ENCODE measurements at regions not wholly inside any gene's neighbourhood (a gene's known extent, or its start where the extent isn't known, plus 50 kb on each side); places are given as distances from the start of the nearest gene placed in this dataset.
"Not testable (repeated sequence)": the region's sequence is repeated elsewhere in the genome, so short reads cannot be mapped to it uniquely, and the experiment has no call there.

GRCh38 chr10:9957351-9957750, 1060.3 kb upstream of the CELF2 start:
- WGBS = 76% methylated on average over 1 of the region's 1 CpG
- no peak overlapping the region for H3K27ac ChIP-seq (ENCODE audit: low read depth in 1 of 2, low read length in 1 of 2)
- no peaks in the 10 kb centered on the region for H3K36me3 ChIP-seq (ENCODE audit: control insufficient read depth in 2 of 2, insufficient read depth in 2 of 2, low read length in 1 of 2)
- H3K4me1 ChIP-seq (ENCODE audit: control insufficient read depth in 2 of 2, insufficient read depth in 2 of 2, low read length in 2 of 2) = no peaks in the 10 kb centered on the region
- no peak overlapping the region for H3K4me3 ChIP-seq (ENCODE audit: low read length in 2 of 2)
- H3K9me3 ChIP-seq (ENCODE audit: control insufficient read depth in 2 of 2, insufficient read depth in 1 of 2, low read length in 1 of 2) = no peaks in the 10 kb centered on the region
- DNase-seq (ENCODE audit: low read depth in 6 of 9, low spot score in 9 of 9) = no peak
- no peaks in the 10 kb centered on the region for H3K27me3 ChIP-seq (ENCODE audit: control insufficient read depth in 2 of 2, insufficient read depth in 1 of 2, low read length in 1 of 2)

GRCh38 chr10:9957876-9958275, 1059.8 kb upstream of the CELF2 start:
- not testable (repeated sequence) for H3K9me3 ChIP-seq (ENCODE audit: control insufficient read depth in 2 of 2, insufficient read depth in 1 of 2, low read length in 1 of 2); H3K36me3 ChIP-seq (ENCODE audit: control insufficient read depth in 2 of 2, insufficient read depth in 2 of 2, low read length in 1 of 2); H3K27me3 ChIP-seq (ENCODE audit: control insufficient read depth in 2 of 2, insufficient read depth in 1 of 2, low read length in 1 of 2); DNase-seq (ENCODE audit: low read depth in 6 of 9, low spot score in 9 of 9); H3K27ac ChIP-seq (ENCODE audit: low read depth in 1 of 2, low read length in 1 of 2); H3K4me3 ChIP-seq (ENCODE audit: low read length in 2 of 2); H3K4me1 ChIP-seq (ENCODE audit: control insufficient read depth in 2 of 2, insufficient read depth in 2 of 2, low read length in 2 of 2)
- WGBS = 92% methylated on average over 6 of the region's 6 CpGs

GRCh38 chr10:9965341-9965740, 1052.3 kb upstream of the CELF2 start:
- H3K4me1 ChIP-seq (ENCODE audit: control insufficient read depth in 2 of 2, insufficient read depth in 2 of 2, low read length in 2 of 2) = no peaks in the 10 kb centered on the region
- H3K36me3 ChIP-seq (ENCODE audit: control insufficient read depth in 2 of 2, insufficient read depth in 2 of 2, low read length in 1 of 2) = no peaks in the 10 kb centered on the region
- no peaks in the 10 kb centered on the region for H3K27me3 ChIP-seq (ENCODE audit: control insufficient read depth in 2 of 2, insufficient read depth in 1 of 2, low read length in 1 of 2)
- H3K27ac ChIP-seq (ENCODE audit: low read depth in 1 of 2, low read length in 1 of 2) = no peak overlapping the region
- no peak for DNase-seq (ENCODE audit: low read depth in 6 of 9, low spot score in 9 of 9)
- no peaks in the 10 kb centered on the region for H3K9me3 ChIP-seq (ENCODE audit: control insufficient read depth in 2 of 2, insufficient read depth in 1 of 2, low read length in 1 of 2)
- no peak overlapping the region for H3K4me3 ChIP-seq (ENCODE audit: low read length in 2 of 2)
- WGBS = 56% methylated on average over 2 of the region's 2 CpGs

- no peak overlapping the region for H3K4me3 ChIP-seq (ENCODE audit: low read length in 2 of 2)
- no peaks in the 10 kb centered on the region for H3K36me3 ChIP-seq (ENCODE audit: control insufficient read depth in 2 of 2, insufficient read depth in 2 of 2, low read length in 1 of 2)
- no peaks in the 10 kb centered on the region for H3K27me3 ChIP-seq (ENCODE audit: control insufficient read depth in 2 of 2, insufficient read depth in 1 of 2, low read length in 1 of 2)
- no peak for DNase-seq (ENCODE audit: low read depth in 6 of 9, low spot score in 9 of 9)
- no peaks in the 10 kb centered on the region for H3K9me3 ChIP-seq (ENCODE audit: control insufficient read depth in 2 of 2, insufficient read depth in 1 of 2, low read length in 1 of 2)
- 93% methylated on average over 3 of the region's 3 CpGs for WGBS
- no peaks in the 10 kb centered on the region for H3K4me1 ChIP-seq (ENCODE audit: control insufficient read depth in 2 of 2, insufficient read depth in 2 of 2, low read length in 2 of 2)
- no peak overlapping the region for H3K27ac ChIP-seq (ENCODE audit: low read depth in 1 of 2, low read length in 1 of 2)
Measured at GRCh38 chr10:9986786-9987185, 1030.9 kb upstream of the CELF2 start.

DNA sequence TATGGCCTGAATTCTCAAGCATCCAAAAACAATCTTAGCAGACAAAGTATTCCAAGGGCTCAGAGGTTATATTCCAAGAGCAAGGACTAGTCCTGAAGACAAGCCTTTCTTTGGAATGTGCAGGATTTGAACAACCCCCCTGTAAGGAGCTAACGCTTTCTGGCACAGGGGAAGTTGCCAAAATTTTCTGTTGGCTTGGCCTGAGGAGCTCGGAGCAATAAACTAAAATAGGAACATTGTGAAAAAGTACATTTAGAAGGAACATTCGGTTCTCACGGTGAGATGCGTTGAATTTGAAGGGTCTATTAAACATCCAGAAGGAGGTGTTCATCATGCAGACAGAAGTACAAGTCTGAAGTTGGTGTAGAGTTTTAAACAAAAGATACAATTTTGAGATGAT, 1030.5 kb upstream of the CELF2 start:
- no peaks in the 10 kb centered on the region for H3K36me3 ChIP-seq (ENCODE audit: control insufficient read depth in 2 of 2, insufficient read depth in 2 of 2, low read length in 1 of 2)
- H3K9me3 ChIP-seq (ENCODE audit: control insufficient read depth in 2 of 2, insufficient read depth in 1 of 2, low read length in 1 of 2) = no peaks in the 10 kb centered on the region
- no peak overlapping the region for H3K27ac ChIP-seq (ENCODE audit: low read depth in 1 of 2, low read length in 1 of 2)
- H3K4me1 ChIP-seq (ENCODE audit: control insufficient read depth in 2 of 2, insufficient read depth in 2 of 2, low read length in 2 of 2) = no peaks in the 10 kb centered on the region
- H3K27me3 ChIP-seq (ENCODE audit: control insufficient read depth in 2 of 2, insufficient read depth in 1 of 2, low read length in 1 of 2) = no peaks in the 10 kb centered on the region
- 93% methylated on average over 5 of the region's 5 CpGs for WGBS
- no peak overlapping the region for H3K4me3 ChIP-seq (ENCODE audit: low read length in 2 of 2)
- DNase-seq (ENCODE audit: low read depth in 6 of 9, low spot score in 9 of 9) = no peak

- Histone ChIP-seq H3K27ac (ENCODE audit: low read depth in 1 of 2, low read length in 1 of 2) (no peak overlapping the region), H3K27me3 (ENCODE audit: control insufficient read depth in 2 of 2, insufficient read depth in 1 of 2, low read length in 1 of 2) (no peaks in the 10 kb centered on the region)
- 78% methylated on average over 11 of the region's 11 CpGs for WGBS
Measured at GRCh38 chr10:9992661-9993060, 1025.0 kb upstream of the CELF2 start.

DNA sequence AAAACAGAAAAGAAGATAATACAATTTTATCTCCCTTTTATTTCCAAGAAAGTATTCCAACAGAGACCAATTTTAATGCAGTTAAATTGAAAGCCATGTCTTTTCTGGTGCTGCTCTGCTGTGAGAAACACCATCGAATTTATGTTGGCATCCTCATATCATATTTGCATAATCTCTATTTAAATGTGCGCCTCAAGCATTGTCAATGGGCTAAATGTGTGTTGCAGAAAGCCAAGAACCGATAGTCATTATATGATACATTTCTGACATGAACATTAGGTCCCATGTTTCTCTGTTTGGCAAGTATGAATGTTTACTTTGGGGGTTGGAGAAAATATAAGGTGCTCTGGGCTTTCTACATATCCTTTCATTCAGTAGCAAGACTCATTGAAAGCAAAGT, 1023.5 kb upstream of the CELF2 start:
- Histone ChIP-seq H3K36me3 (ENCODE audit: control insufficient read depth in 2 of 2, insufficient read depth in 2 of 2, low read length in 1 of 2) (no peaks in the 10 kb centered on the region), H3K27me3 (ENCODE audit: control insufficient read depth in 2 of 2, insufficient read depth in 1 of 2, low read length in 1 of 2) (no peaks in the 10 kb centered on the region), H3K27ac (ENCODE audit: low read depth in 1 of 2, low read length in 1 of 2) (no peak overlapping the region), H3K4me1 (ENCODE audit: control insufficient read depth in 2 of 2, insufficient read depth in 2 of 2, low read length in 2 of 2) (no peaks in the 10 kb centered on the region), H3K4me3 (ENCODE audit: low read length in 2 of 2) (no peak overlapping the region), H3K9me3 (ENCODE audit: control insufficient read depth in 2 of 2, insufficient read depth in 1 of 2, low read length in 1 of 2) (peaks cover 0 to 3% of the 10 kb centered on the region in 2 donors)
- 93% methylated on average over 3 of the region's 3 CpGs for WGBS
- no peak for DNase-seq (ENCODE audit: low read depth in 6 of 9, low spot score in 9 of 9)

More at GRCh38 chr10:9992661-9993060, 1025.0 kb upstream of the CELF2 start:
- H3K4me1 ChIP-seq (ENCODE audit: control insufficient read depth in 2 of 2, insufficient read depth in 2 of 2, low read length in 2 of 2) = no peaks in the 10 kb centered on the region
- no peaks in the 10 kb centered on the region for H3K36me3 ChIP-seq (ENCODE audit: control insufficient read depth in 2 of 2, insufficient read depth in 2 of 2, low read length in 1 of 2)
- no peak for DNase-seq (ENCODE audit: low read depth in 6 of 9, low spot score in 9 of 9)
- H3K9me3 ChIP-seq (ENCODE audit: control insufficient read depth in 2 of 2, insufficient read depth in 1 of 2, low read length in 1 of 2) = peaks cover 0 to 3% of the 10 kb centered on the region in 2 donors
- no peak overlapping the region for H3K4me3 ChIP-seq (ENCODE audit: low read length in 2 of 2)

- H3K4me1 ChIP-seq (ENCODE audit: control insufficient read depth in 2 of 2, insufficient read depth in 2 of 2, low read length in 2 of 2) = no peaks in the 10 kb centered on the region
- no peaks in the 10 kb centered on the region for H3K9me3 ChIP-seq (ENCODE audit: control insufficient read depth in 2 of 2, insufficient read depth in 1 of 2, low read length in 1 of 2)
- no peak overlapping the region for H3K4me3 ChIP-seq (ENCODE audit: low read length in 2 of 2)
- no peaks in the 10 kb centered on the region for H3K36me3 ChIP-seq (ENCODE audit: control insufficient read depth in 2 of 2, insufficient read depth in 2 of 2, low read length in 1 of 2)
- WGBS = 95% methylated on average over 5 of the region's 5 CpGs
- DNase-seq (ENCODE audit: low read depth in 6 of 9, low spot score in 9 of 9) = no peak
- H3K27ac ChIP-seq (ENCODE audit: low read depth in 1 of 2, low read length in 1 of 2) = no peak overlapping the region
- H3K27me3 ChIP-seq (ENCODE audit: control insufficient read depth in 2 of 2, insufficient read depth in 1 of 2, low read length in 1 of 2) = no peaks in the 10 kb centered on the region
Measured at GRCh38 chr10:9999627-10000026, 1018.0 kb upstream of the CELF2 start.

- Histone ChIP-seq H3K27ac (ENCODE audit: low read depth in 1 of 2, low read length in 1 of 2) (no peak overlapping the region), H3K4me3 (ENCODE audit: low read length in 2 of 2) (no peak overlapping the region), H3K27me3 (ENCODE audit: control insufficient read depth in 2 of 2, insufficient read depth in 1 of 2, low read length in 1 of 2) (no peaks in the 10 kb centered on the region), H3K9me3 (ENCODE audit: control insufficient read depth in 2 of 2, insufficient read depth in 1 of 2, low read length in 1 of 2) (no peaks in the 10 kb centered on the region), H3K4me1 (ENCODE audit: control insufficient read depth in 2 of 2, insufficient read depth in 2 of 2, low read length in 2 of 2) (no peaks in the 10 kb centered on the region), H3K36me3 (ENCODE audit: control insufficient read depth in 2 of 2, insufficient read depth in 2 of 2, low read length in 1 of 2) (no peaks in the 10 kb centered on the region)
- no peak for DNase-seq (ENCODE audit: low read depth in 6 of 9, low spot score in 9 of 9)
- WGBS = 95% methylated on average over 6 of the region's 6 CpGs
Measured at GRCh38 chr10:10007957-10008356, 1009.7 kb upstream of the CELF2 start.

DNA sequence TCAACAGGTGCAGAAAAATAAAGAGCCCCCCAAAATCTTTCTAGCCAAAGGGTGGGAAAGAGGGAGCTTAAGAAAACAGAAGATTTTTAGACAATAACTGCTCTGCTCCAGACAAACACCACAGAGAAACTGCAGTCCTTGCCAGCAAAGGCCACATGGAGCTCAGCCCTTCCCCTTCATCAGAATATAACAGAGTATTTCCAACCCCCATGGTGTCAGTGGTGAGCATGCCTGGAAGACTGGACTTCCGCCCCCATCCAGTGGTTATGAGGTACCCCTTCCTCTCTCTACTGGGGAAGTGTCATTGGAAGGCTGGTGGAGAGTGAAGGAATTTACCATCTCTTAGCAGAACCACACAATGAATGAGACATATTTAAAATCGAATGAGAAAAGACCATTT, 1007.3 kb upstream of the CELF2 start:
- WGBS = 91% methylated on average over 2 of the region's 2 CpGs
- no peaks in the 10 kb centered on the region for H3K9me3 ChIP-seq (ENCODE audit: control insufficient read depth in 2 of 2, insufficient read depth in 1 of 2, low read length in 1 of 2)
- no peak overlapping the region for H3K4me3 ChIP-seq (ENCODE audit: low read length in 2 of 2)
- H3K27me3 ChIP-seq (ENCODE audit: control insufficient read depth in 2 of 2, insufficient read depth in 1 of 2, low read length in 1 of 2) = no peaks in the 10 kb centered on the region
- H3K36me3 ChIP-seq (ENCODE audit: control insufficient read depth in 2 of 2, insufficient read depth in 2 of 2, low read length in 1 of 2) = no peaks in the 10 kb centered on the region
- H3K4me1 ChIP-seq (ENCODE audit: control insufficient read depth in 2 of 2, insufficient read depth in 2 of 2, low read length in 2 of 2) = no peaks in the 10 kb centered on the region
- no peak for DNase-seq (ENCODE audit: low read depth in 6 of 9, low spot score in 9 of 9)
- no peak overlapping the region for H3K27ac ChIP-seq (ENCODE audit: low read depth in 1 of 2, low read length in 1 of 2)
